ENCODE measurements at regions not wholly inside any gene's neighbourhood (a gene's known extent, or its start where the extent isn't known, plus 50 kb on each side); places are given as distances from the start of the nearest gene placed in this dataset.

DNA sequence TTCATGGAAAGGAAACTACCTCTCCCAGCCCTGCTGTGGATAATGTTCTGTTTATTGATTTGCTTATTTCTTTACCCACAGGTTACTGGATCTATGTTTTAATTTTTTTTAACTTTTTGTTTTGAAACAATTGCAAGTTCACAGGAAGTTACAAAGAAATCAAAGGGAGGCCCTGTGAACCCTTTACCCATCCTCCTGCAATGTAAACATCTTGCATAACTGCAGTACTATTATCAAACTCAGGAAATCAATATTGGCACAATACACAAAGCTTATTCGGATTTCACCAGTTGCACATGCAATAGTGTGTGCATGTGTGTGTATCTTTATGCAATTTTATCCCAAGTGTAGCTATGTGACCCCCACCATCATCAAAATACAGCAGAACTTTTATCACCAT, 398.0 kb downstream of the BTBD3 start:
- H3K27ac ChIP-seq (ENCODE audit: low read depth, low read length, poor library complexity, severe bottlenecking), result no peak overlapping the region
- H3K9me2 ChIP-seq (ENCODE audit: low read depth, low read length), result no peaks in the 10 kb centered on the region
- no peaks in the 10 kb centered on the region for H3K36me3 ChIP-seq (ENCODE audit: insufficient read depth, low read length)
- H2AFZ ChIP-seq (ENCODE audit: low read length), result no peak overlapping the region
- H3K27me3 ChIP-seq (ENCODE audit: insufficient read depth, low read length), result no peaks in the 10 kb centered on the region
- H3K9me3 ChIP-seq (ENCODE audit: low read length), result no peaks in the 10 kb centered on the region
- H3K4me2 ChIP-seq (ENCODE audit: low read length), result no peak overlapping the region
- H3K79me2 ChIP-seq (ENCODE audit: insufficient read depth, low read length), result no peaks in the 10 kb centered on the region
- no peaks in the 10 kb centered on the region for H4K20me1 ChIP-seq (ENCODE audit: insufficient read depth, low read length)
- TF ChIP-seq, protein P1, sequence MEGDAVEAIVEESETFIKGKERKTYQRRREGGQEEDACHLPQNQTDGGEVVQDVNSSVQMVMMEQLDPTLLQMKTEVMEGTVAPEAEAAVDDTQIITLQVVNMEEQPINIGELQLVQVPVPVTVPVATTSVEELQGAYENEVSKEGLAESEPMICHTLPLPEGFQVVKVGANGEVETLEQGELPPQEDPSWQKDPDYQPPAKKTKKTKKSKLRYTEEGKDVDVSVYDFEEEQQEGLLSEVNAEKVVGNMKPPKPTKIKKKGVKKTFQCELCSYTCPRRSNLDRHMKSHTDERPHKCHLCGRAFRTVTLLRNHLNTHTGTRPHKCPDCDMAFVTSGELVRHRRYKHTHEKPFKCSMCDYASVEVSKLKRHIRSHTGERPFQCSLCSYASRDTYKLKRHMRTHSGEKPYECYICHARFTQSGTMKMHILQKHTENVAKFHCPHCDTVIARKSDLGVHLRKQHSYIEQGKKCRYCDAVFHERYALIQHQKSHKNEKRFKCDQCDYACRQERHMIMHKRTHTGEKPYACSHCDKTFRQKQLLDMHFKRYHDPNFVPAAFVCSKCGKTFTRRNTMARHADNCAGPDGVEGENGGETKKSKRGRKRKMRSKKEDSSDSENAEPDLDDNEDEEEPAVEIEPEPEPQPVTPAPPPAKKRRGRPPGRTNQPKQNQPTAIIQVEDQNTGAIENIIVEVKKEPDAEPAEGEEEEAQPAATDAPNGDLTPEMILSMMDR (IDR thresholded peaks at IDR 0.05; ENCODE audit: low read length), result no peak
- TF ChIP-seq EZH2 (IDR thresholded peaks at IDR 0.05; ENCODE audit: borderline replicate concordance, low read length), result no peak
- H3F3A ChIP-seq (ENCODE audit: insufficient read depth, low read length), result no peaks in the 10 kb centered on the region
- no peak overlapping the region for H3K9ac ChIP-seq (ENCODE audit: low read length)
- H3K4me1 ChIP-seq (ENCODE audit: insufficient read depth, low read length, severe bottlenecking), result no peaks in the 10 kb centered on the region
- H3K4me3 ChIP-seq (ENCODE audit: low read depth, low read length, poor library complexity, severe bottlenecking), result no peak overlapping the region

DNA sequence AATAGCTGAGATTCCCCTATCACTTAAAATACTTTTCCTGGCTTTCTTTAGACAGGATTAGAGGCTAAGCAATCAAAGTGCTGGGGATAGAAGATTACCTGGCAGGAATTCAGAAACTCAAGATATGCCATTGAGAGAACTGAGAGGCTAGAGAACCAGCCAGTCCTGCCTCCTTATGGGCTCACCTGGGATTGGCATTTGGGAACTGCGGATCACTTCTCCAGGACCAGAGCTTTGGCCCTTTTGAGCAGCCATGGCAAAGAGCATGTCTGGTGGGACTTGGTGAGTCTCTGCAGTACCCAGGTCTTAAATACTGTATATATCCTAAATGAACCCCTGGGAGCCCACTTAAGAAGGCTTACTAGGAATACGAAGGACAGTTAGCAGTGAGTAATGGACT, 399.1 kb downstream of the BTBD3 start:
- no peak overlapping the region for H3K27ac ChIP-seq (ENCODE audit: low read depth, low read length, poor library complexity, severe bottlenecking)
- H3K79me2 ChIP-seq (ENCODE audit: insufficient read depth, low read length), result no peaks in the 10 kb centered on the region
- no peaks in the 10 kb centered on the region for H3K9me2 ChIP-seq (ENCODE audit: low read depth, low read length)
- no peaks in the 10 kb centered on the region for H3K4me1 ChIP-seq (ENCODE audit: insufficient read depth, low read length, severe bottlenecking)
- H3F3A ChIP-seq (ENCODE audit: insufficient read depth, low read length), result no peaks in the 10 kb centered on the region
- H3K9ac ChIP-seq (ENCODE audit: low read length), result no peak overlapping the region
- no peak overlapping the region for H3K4me2 ChIP-seq (ENCODE audit: low read length)
- no peak overlapping the region for H2AFZ ChIP-seq (ENCODE audit: low read length)
- no peaks in the 10 kb centered on the region for H4K20me1 ChIP-seq (ENCODE audit: insufficient read depth, low read length)
- H3K4me3 ChIP-seq (ENCODE audit: low read depth, low read length, poor library complexity, severe bottlenecking), result no peak overlapping the region
- no peak for TF ChIP-seq EZH2 (IDR thresholded peaks at IDR 0.05; ENCODE audit: borderline replicate concordance, low read length)
- TF ChIP-seq, protein P1 (IDR thresholded peaks at IDR 0.05; ENCODE audit: low read length), result no peak
- H3K9me3 ChIP-seq (ENCODE audit: low read length), result no peaks in the 10 kb centered on the region
- H3K36me3 ChIP-seq (ENCODE audit: insufficient read depth, low read length), result no peaks in the 10 kb centered on the region
- no peaks in the 10 kb centered on the region for H3K27me3 ChIP-seq (ENCODE audit: insufficient read depth, low read length)

GRCh38 chr20:12317433-12317832, 399.7 kb downstream of the BTBD3 start:
- Histone ChIP-seq H3K4me3 (ENCODE audit: low read depth, low read length, poor library complexity, severe bottlenecking) (no peak overlapping the region), H3K4me1 (ENCODE audit: insufficient read depth, low read length, severe bottlenecking) (no peaks in the 10 kb centered on the region), H3K27me3 (ENCODE audit: insufficient read depth, low read length) (no peaks in the 10 kb centered on the region), H3K4me2 (ENCODE audit: low read length) (no peak overlapping the region), H3K36me3 (ENCODE audit: insufficient read depth, low read length) (no peaks in the 10 kb centered on the region), H3K79me2 (ENCODE audit: insufficient read depth, low read length) (no peaks in the 10 kb centered on the region), H3K9me2 (ENCODE audit: low read depth, low read length) (no peaks in the 10 kb centered on the region), H4K20me1 (ENCODE audit: insufficient read depth, low read length) (no peaks in the 10 kb centered on the region), H3K9me3 (ENCODE audit: low read length) (no peaks in the 10 kb centered on the region), H3F3A (ENCODE audit: insufficient read depth, low read length) (no peaks in the 10 kb centered on the region), H3K27ac (ENCODE audit: low read depth, low read length, poor library complexity, severe bottlenecking) (no peak overlapping the region), H2AFZ (ENCODE audit: low read length) (no peak overlapping the region), H3K9ac (ENCODE audit: low read length) (no peak overlapping the region)
- TF ChIP-seq, protein P1 (IDR thresholded peaks at IDR 0.05; ENCODE audit: low read length), result no peak
- TF ChIP-seq EZH2 (IDR thresholded peaks at IDR 0.05; ENCODE audit: borderline replicate concordance, low read length), result no peak
